ENCODE measurements at regions not wholly inside any gene's neighbourhood (a gene's known extent, or its start where the extent isn't known, plus 50 kb on each side); places are given as distances from the start of the nearest gene placed in this dataset.
"Not testable (repeated sequence)": the region's sequence is repeated elsewhere in the genome, so short reads cannot be mapped to it uniquely, and the experiment has no call there.

DNA sequence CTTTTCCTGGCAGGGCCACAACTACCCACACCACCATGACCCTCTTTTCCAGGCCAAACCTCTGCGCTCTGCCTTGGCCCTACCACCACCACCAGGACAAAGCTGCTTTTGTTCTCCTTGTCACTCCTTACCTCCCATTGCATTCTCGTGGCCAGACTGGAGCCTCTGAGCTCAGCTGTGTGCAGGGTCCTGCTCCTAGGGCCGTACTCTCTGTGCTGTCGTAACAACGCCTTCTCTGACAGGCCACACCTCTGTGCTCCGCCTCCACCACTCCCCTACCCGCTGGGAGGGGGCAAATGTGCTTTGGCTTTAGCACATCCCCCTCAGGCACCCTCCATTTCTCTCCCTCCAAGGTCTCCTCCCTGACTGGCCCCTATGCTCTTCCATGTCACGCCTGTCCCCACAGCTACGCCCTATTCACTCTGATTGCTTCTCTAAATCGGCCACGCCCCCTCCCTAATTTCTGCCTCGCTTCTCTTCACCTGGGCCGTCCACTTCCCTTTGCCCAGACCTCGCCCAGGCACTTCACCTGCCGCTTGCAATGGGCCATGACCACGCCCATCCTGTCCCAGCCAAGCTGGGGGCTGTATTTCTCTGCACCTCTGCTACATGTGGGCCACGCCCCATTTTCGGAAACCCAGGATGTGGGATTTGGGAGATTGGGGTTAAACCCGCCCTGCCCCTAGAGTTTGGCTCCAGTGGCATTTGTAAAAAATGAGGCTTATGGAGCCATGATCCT is 472.3 kb downstream of the KLF12 start:
- FAIRE-seq = no peak

DNA sequence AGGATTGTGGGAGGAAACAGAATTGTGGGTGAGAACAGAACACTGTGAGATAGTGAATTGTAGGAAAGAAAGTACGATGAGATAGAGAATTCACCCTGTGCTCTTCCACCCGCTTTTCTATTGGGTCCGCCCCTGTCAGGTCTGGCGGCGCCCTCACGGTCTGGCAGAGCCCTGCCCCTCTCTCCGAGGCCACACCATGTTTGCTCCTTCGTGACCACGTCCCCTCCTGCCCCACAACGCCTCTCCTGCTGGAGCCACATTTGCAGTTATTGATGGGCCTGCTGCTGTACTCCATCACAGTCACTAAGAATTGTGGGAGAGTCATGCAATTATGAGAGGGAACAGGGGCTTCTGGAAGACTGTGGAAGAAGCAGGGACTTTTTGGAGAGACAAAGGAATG is 473.1 kb downstream of the KLF12 start:
- FAIRE-seq = no peak

DNA sequence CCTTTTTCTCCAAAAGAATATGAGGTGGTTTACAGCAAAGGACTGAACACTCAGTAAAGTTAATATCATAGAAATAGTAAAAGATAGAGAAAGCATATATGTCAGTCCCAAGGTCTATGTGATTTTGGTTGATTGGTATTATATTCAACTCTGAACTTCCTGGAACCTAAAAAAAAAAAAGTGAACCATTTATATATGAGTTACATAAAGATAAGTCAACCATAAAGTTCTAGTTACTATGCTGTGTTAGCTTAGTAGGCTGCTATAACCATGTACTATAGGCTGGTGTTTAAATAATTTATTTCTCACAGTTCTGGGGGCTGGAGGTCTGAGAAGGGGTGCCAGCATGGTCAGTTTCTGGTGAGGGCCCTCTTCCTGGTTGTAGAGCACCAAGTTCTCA is 475.6 kb downstream of the KLF12 start:
- FAIRE-seq = no peak

DNA sequence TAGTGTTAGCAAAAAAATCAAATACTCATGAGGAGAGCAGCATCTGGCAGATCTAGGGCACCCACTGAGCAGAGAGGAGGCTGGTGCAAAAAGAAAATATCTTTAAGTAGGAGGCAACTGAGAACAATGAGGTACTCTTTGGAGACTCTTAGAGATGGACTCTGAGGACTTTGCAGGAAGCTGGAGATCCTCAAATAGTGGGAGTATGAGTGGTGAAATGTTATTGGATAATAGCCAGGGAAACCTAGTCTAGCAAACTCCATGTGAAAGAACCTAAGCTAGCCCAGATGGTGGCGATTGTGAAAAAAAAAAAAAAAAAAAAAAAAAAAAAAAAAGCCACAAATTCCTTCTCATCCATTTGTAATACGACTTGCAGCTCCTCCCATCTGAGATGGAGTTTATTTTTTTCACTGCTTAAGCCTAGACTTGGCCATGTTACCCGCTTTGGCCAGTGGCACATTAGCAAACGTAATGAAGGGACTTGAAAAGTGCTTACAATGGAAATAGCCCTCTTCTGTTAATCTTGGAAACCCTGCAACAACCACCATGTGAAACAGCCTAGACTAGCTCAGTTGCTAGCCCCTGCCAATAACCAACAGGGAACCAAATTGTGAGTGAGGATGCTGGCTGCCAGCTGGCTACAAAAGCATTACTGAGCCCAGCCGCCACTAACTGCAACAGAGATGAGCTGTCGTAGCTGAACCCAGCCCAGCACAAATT is 476.2 kb downstream of the KLF12 start:
- FAIRE-seq = no peak

DNA sequence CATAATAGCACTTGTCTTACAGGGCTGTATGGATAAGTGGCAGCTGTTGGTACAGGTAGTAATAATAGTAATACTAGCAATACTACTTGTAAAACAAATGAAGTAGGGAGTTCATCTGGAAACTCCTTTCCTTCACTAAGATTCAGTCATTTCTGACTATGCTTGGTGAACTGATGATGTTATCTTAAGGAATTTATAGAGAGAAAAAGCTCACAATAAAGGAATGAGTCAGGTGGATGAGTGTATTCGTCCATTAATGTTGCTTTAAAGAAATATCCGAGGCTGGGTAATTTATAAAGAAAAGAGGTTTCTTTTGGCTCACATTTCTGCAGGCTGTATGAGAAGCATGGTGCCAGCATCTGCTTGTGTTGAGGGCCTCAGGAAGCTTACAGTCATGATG is 477.3 kb downstream of the KLF12 start:
- FAIRE-seq = no peak

DNA sequence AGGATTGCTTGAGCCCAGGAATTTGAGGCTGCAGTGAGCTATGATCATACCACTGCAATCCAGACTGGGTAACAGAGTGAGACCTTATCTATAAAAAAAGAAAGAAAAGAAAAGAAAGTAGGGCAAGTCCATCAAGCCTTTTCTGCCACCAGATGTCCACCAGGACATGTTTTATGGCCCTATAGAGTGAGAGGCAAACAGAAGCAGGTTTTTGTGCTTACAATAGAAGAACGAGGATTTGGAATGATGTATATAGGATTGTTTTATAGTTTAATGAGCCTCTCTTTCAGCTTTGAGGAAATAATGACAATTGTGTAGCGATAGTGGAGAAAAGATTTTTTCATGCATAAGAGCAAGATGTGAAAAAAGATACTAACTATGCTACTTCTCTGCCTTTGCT is 480.5 kb downstream of the KLF12 start:
- no peak for FAIRE-seq

DNA sequence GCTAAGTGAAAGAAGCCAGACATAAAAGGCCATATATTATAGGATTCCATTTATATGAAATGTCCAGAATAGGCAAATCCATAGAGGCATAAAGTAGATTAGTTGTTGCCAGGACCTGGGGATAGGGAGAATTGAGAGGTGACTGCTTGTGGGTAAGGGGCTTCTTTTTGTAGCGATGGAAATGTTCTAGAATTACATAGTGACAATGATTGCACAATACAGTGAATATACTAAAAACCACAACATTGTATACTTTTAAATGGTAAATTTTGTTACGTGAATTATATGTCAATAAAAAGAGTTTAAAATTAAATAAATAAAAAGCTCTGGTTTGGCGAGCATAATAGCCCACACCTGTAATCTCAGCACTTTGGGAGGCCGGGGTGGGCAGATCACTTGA is 486.8 kb downstream of the KLF12 start:
- no peak for FAIRE-seq

DNA sequence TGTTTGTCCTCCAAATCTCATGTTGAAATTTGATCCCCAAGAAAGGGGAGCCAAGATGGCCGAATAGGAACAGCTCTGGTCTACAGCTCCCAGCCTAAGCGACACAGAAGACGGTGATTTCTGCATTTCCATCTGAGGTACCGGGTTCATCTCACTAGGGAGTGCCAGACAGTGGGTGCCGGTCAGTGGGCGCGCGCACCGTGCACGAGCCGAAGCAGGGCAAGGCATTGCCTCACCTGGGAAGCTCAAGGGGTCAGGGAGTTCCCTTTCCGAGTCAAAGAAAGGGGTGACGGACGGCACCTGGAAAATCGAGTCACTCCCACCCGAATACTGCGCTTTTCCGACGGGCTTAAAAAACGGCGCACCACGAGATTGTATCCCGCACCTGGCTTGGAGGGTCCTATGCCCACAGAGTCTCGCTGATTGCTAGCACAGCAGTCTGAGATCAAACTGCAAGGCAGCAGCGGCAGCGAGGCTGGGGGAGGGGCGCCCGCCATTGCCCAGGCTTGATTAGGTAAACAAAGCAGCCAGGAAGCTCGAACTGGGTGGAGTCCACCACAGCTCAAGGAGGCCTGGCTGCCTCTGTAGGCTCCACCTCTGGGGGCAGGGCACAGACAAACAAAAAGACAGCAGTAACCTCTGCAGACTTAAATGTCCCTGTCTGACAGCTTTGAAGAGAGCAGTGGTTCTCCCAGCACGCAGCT is 493.6 kb downstream of the KLF12 start:
- not testable (repeated sequence) for FAIRE-seq

DNA sequence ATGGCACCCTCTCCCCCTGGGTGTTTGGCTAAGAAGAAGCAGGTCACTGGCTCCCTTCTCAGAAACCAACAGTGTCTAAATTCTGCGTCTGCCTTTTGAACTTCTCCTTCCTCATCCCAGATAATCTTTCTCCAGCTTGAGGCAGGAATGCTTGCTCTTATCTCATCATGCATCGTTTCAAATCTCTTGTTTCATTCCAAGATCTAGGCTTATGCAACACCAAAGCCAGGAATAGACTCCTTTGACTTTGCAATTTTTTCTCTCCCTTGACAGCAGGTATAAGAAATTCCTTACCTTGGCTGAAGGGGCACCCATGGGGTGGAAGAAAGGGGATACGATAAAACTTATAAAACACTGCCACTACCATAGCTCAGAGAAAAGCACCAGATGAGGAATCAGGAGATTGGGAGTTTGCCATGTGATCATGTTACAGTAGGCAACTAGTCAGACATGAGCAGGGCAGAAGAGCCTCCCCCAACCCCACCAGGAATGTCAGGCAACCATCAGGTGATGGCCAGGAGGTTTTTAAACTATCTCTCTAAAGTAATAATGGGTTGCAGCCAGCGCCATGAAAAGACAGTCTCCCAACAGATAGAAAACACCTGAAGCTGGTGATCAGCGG is 498.9 kb downstream of the KLF12 start:
- no peak for FAIRE-seq

DNA sequence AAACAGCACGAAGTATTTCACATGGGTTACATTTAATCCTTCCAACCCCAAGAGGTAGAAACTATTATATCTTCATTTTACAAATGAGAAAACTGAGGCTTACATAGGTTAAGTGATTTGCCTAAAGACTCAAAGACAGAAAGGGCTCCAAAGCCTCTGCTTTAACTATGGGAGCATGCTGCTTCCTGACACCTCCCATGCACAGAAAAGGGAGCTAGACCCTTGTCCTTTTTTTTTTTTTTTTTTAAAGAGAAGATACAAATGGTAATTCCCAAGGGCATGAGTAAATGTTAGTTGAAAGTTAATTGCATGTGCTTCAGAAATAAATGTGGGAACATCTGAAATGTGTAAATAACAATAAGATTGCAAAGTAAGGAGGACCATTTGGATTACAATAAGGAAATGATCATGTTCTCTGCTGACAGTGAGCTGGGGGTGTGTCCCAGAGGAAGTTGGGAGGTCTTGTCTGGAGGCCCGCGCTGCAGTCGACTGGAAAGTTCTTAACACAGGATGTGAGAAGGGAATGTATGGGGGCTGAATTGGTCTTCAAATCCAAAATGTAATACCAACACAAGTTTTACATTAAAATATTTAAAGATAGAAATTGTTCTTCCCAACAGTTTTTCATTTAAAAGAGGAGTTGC is 500.3 kb downstream of the KLF12 start:
- no peak for FAIRE-seq

DNA sequence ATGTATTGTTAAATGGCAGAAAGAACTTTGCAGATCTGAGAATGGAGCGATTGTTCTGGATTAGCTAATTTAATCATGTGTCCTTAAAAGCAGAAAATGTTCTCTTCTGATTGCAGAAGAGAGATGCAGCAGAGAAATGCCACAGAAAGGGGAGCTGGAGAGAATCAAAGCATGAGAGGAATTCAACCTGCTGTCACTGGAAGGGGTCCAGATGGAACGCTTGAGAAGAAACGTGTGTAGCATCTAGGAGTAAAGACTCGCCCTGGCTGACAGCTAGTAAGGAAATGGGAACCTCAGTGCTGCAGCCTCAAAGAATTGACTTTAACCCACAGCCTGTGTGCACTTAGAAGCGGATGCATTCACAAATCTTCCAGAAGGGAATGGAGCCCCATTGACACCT is 502.8 kb downstream of the KLF12 start:
- no peak for FAIRE-seq

DNA sequence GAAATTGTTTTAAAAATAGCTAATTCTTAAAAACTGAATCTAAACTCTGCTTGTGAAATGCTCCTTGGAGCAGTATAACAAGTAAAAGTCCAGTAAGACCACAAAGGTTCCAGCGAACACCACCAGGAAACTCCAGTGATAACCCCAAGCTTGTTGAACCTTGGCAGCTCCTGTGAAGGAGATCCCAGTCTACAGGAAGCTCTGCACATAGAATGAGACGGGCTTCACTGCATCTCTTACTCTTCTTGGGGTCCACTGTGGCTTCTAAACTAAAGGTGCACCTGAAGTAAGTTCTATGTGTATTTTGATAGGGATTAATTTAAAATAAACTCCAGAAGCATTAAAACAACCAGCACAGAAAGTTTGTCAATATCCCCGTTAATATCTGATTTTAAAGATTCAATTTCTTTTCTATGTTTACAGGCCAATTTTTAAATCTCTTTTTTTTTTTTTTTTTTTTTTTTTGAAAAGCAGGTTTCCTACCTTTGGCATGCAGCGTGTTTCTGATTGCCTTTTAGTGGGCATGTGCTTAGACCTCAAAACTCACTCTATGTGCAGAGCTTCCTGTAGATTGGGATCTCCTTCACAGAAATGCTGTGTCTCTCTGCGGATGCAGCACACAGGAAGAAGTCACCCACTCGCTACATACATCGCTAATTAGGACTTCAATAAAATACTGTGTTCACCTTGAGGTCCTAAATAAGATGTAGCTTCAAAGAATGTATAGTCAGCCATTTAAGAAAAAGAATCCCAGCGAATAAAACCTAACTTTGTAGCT is 508.5 kb downstream of the KLF12 start:
- FAIRE-seq = no peak

DNA sequence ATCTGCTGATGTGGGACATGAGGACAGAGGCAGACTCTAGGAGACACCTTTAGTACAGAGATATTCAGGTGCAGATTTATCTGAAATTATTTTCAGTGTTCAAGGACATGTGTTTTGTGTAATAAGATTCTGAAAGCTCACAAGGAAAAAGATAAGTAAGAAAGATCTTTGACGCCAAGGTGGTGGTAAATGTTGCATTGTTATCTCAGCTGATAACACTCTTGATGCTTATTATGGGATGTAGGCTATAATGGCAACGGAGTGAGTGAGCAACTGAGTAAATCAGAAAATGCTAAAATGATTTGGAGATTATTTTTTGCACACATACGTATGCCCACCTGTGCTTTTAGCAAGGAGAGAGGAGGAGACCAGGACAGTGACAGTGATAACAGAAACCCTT is 510.9 kb downstream of the KLF12 start:
- FAIRE-seq = no peak

DNA sequence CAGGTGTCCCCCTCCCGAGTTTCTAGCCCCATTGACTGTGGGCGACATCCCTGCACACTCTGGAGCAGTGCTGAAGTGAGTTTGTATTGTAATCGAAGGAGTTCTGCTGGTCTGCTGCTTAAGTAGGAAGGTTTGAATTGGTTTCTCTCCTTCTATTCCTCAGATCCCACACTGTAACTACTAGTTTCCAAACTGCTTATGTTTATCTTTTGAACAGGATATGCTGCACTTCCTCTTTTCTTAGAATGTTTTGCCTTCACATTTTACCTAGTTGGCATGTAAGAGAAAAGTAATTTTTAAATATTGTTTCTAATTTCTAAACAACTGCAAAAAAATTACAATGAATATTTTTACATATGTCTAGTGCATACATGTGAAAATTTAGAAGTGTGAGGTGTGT is 511.8 kb downstream of the KLF12 start:
- no peak for FAIRE-seq

DNA sequence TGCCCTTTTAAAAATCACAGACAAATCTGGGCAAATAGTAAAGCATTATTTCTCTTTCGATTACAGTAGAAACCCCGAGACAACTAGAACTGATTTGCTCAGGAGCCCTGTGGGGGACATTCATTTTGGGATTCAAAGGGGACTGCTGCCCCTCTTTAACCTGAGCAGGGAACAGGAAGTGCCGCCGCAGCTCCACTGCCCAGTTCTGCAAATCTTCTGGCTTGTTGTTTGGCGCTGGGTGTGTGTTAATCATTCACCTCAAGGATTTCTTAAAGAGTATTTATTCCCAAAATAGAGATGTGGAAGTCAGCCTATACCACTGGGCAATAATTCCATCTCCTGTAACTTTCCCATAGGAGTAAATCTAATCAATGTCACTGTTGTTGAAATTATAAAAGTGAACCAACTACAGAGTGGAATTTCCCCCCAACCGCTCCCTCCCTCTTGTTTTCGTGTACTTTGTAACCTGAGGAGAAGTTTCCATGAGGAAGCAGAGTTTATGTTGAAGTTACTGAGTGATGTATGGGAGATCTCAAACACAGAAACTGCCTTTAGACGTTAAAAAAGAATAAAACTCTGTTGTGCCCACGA is 515.8 kb downstream of the KLF12 start:
- FAIRE-seq = no peak

DNA sequence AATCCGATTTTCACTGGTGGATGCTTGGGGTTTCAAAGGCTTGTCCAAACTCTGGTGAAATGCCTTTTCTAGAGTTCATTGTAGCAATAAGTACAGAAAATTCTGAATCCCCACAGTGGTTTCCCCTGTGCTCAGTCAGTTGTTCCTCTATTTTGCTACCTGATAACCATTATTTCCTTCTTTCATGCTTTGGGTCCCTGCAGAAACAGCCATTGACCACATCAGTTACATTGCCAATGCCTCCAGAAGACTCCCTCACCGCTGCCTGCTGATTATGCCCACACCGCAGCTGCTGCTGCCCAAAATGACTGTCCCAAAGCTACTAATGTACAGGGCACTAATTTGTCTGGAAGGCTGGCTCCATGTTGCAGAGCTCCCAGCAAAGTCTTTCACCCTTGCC is 517.3 kb downstream of the KLF12 start:
- FAIRE-seq = no peak

DNA sequence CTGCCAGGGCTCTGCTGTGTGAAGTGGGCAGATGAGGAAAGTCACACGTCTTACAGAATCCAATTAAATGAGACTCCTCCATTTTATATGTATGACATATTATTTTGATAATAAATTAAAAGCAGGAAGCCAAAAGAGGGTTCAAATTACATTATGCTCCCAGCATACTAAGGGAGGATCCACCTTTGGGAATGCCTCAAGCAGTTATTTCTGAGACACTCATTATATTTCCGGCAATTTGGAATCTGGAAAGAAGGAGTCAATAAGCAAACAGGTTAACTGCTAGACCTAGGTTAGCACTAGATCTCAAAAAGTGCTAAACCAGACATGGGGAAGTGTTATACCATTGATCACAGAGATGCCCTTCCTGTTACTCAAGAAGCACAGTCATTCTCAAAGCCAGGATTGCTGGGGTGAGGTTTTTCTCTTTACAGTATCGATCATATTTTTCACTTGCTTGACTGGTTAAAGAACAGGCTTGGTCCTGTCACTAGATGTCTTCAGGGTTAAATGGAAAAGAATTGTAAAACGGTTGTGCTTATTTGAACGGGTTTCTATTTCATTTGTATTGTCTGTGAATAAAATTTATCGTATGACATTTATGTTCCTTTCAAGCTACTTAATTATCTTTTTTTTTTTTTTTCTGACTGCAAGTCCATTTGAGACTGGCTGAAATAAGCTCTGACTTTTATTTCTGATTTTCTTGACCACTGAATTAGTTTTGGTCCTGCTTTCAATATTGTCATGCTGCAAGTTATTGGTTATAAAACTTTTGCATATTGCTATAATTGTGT is 523.2 kb downstream of the KLF12 start:
- FAIRE-seq = no peak

DNA sequence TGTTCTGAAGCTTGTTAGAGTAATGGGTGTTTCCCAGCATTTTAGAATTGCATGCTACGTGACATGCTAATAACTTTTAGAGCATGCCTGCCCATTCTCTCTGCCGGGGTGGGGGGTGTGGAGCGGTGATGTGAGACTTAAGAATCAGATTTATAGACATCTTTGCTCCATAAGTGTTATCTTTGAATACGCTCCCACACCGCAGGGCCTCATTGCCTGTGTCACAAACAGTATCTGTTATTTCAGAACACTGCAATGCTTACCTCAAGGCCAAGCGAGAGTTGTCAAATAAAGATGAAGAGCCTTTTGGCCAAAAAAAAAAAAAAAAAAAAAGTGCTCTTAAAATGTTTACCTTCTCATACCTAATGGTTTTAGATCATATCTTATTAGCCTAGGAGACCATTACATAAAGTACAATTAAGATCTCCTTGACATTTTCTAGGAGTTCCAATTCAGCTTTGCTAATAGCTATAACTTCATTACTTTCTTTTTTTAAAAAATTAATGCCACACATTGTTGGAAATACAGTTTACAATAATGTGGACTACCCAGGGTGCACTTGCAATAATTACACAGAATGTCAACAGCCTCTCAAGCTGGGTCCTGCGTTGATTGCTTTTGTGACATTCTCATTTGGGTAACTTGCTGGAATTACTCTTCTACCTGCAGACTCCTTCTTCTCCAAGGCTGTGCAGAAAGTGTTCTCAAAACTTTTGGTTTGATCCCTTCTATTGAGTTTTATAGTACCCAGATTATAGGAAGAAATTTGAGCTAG is 525.3 kb downstream of the KLF12 start:
- no peak for FAIRE-seq

DNA sequence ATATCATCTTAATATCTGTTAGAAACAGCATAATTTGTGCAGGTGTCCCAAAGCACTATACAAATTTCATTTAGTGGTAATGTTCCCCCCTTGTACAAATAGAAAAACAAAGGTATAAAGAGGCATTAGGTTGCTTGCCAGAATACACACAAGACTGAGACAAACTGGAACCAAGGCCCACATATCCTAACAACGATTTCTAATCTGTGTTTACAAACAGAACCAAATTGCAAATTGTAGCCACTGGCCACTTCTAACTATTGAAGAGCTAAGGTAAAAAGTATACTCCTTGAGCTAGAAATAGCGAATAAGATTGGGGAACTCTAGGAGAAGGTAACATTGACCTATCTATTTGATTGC is 526.1 kb downstream of the KLF12 start:
- no peak for FAIRE-seq

DNA sequence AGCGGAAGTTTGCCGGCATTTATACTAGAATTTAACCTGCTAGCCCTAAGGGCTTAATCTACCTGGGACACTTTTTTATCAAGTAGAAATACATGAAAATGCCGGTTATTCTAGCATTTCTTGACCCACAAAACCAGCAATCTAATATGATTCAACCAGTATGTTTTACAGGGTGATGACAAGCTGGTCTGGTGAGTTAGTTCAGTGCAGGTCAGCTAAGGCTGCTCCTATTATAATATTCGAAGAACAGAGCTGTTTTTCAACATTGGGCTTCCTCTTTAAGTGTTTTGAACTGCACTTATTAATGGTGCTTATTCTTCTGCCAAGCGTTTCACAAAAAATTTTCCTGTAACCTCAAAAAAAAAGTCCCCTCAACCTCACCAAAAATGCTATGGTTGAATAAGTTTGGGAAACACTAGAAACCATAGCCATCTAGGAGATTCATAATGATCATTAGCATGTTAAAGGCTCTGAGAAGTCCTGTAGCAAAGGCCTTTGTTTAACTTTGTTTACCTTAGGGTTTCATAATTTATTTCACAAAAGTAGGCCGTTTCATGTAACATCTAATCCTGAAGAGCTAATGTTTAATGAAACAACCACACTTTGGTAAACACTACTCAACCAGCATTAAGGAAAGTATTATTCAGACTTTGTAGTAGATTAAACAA is 526.6 kb downstream of the KLF12 start:
- FAIRE-seq = no peak
